ENCODE measurements at regions not wholly inside any gene's neighbourhood (a gene's known extent, or its start where the extent isn't known, plus 50 kb on each side); places are given as distances from the start of the nearest gene placed in this dataset.

DNA sequence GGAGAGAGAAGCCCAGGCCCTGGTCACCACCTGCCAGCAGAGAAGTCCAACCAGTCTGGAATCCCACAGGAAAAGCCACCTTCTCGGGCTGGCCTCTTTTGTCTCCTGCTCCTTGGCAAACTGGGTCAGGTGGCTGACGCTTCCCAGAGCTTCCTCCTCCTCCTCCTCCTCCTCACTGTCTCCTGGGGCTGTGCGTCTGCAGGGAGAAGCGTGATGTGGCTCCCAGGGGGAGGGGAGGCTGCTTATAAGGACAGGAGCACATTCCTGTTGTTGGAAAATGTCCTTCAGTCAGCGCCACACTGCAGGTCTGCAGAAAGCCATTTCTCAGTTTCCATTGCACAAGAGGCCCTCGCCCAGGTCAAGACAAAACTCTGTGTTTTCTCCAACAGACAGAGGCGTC is 1316.5 kb downstream of the BRD1 start:
- Histone ChIP-seq H3K27me3 (ENCODE audit: control insufficient read depth in 5 of 5, insufficient read depth in 4 of 5, low read length in 5 of 5) (peaks cover 3 to 15% (median 6%) of the 10 kb centered on the region in 5 donors), H3K9me3 (ENCODE audit: control insufficient read depth in 5 of 5, low read length in 5 of 5) (no peaks in the 10 kb centered on the region), H3K36me3 (ENCODE audit: control insufficient read depth in 5 of 5, insufficient read depth in 5 of 5, low read length in 5 of 5) (no peaks in the 10 kb centered on the region), H3K4me3 (ENCODE audit: low read depth in 1 of 5, low read length in 5 of 5) (no peak overlapping the region), H3K4me1 (ENCODE audit: control insufficient read depth in 5 of 5, insufficient read depth in 5 of 5, low read length in 5 of 5) (no peaks in the 10 kb centered on the region), H3K9ac (ENCODE audit: low read length in 5 of 5) (no peak overlapping the region), H3K27ac (ENCODE audit: low read depth, low read length) (no peak overlapping the region)

DNA sequence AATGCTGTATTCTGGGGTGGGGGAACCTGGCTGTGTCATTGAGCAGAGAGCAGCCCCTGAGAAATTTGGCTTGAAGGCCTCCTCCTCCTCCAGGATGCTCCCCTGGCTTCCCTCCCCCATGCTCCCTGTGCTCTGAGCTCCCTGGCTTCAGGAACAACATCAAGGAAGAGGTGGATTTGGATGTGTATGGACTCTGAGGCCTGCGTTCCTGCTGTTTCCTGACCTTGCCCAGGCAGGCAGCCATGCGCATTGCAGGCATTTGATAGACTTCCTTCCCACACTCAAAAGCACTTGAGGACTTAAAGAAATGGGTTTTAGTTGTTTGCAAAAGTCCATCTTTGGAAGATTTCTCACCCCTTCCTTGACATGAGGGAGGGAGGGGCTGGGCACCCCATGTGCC is 1317.1 kb downstream of the BRD1 start:
- no peaks in the 10 kb centered on the region for H3K9me3 ChIP-seq (ENCODE audit: control insufficient read depth in 5 of 5, low read length in 5 of 5)
- H3K27me3 ChIP-seq (ENCODE audit: control insufficient read depth in 5 of 5, insufficient read depth in 4 of 5, low read length in 5 of 5), result peaks cover 3 to 18% (median 11%) of the 10 kb centered on the region in 5 donors
- no peak overlapping the region for H3K4me3 ChIP-seq (ENCODE audit: low read depth in 1 of 5, low read length in 5 of 5)

DNA sequence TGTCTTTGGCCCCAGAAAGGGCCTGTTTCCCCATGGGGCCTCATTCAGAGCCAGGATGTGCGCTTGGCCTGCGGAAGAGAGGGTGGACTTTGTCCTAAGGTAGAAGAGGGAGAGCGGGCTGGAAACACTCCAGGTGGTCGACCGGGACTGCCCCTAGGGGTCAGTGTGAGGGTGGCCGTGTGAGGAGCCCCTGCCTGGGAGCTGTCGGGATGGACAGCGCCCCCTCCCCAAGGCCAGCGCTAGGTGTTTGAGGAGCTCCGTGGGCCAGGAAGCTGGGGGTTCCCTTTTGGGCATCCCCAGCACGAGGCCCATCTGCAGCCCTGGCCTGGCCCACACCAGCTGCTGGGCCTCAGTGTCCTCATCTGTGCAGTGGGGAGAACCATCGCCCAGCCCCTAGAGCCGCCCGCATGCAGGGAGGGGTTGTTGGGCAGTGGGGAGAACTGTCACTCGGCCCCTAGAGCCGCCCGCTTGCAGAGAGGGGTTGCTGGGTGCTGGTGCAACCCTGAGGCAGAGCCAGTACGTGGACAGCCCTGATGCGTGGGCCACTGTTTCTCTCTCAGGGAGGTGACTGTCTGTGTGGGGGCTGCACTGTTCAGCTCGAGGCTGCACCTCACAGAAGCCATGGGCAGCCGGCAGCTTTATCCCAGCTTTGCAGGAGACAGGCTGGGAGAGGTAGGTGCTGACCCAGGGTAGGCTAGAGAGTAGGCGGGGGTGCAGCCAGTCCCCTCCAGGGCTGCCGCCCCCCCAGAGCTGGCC is 1319.9 kb downstream of the BRD1 start:
- H3K9ac ChIP-seq (ENCODE audit: low read length in 5 of 5), result no peak overlapping the region
- H3K4me1 ChIP-seq (ENCODE audit: control insufficient read depth in 5 of 5, insufficient read depth in 5 of 5, low read length in 5 of 5), result no peaks in the 10 kb centered on the region
- no peaks in the 10 kb centered on the region for H3K36me3 ChIP-seq (ENCODE audit: control insufficient read depth in 5 of 5, insufficient read depth in 5 of 5, low read length in 5 of 5)
- H3K27ac ChIP-seq (ENCODE audit: low read depth, low read length), result no peak overlapping the region
- no peaks in the 10 kb centered on the region for H3K9me3 ChIP-seq (ENCODE audit: control insufficient read depth in 5 of 5, low read length in 5 of 5)
- H3K27me3 ChIP-seq (ENCODE audit: control insufficient read depth in 5 of 5, insufficient read depth in 4 of 5, low read length in 5 of 5), result peaks cover 2 to 30% (median 14%) of the 10 kb centered on the region in 5 donors
- no peak overlapping the region for H3K4me3 ChIP-seq (ENCODE audit: low read depth in 1 of 5, low read length in 5 of 5)

More for the DNA sequence above, 1317.1 kb downstream of the BRD1 start:
- no peaks in the 10 kb centered on the region for H3K4me1 ChIP-seq (ENCODE audit: control insufficient read depth in 5 of 5, insufficient read depth in 5 of 5, low read length in 5 of 5)
- no peak overlapping the region for H3K9ac ChIP-seq (ENCODE audit: low read length in 5 of 5)
- no peak overlapping the region for H3K27ac ChIP-seq (ENCODE audit: low read depth, low read length)
- H3K36me3 ChIP-seq (ENCODE audit: control insufficient read depth in 5 of 5, insufficient read depth in 5 of 5, low read length in 5 of 5), result no peaks in the 10 kb centered on the region

DNA sequence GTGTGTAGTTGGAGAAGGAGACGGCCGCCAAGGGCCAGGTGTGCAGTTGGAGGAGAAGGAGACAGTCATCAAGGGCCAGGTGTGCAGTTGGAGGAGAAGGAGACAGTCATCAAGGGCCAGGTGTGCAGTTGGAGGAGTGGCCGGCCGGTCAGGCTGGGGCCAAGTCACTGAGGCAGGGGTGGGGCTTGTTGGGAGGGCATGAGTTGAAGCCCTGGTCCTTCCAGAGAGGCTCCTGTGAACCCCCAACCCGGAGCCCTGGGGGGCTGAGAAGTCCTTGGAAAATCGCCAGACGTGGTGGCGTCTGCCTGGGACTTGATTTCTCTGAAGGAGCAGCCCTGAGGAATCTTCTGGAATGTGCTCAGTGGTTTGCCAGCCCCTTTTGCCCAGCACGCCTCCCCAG is 1320.5 kb downstream of the BRD1 start:
- no peaks in the 10 kb centered on the region for H3K36me3 ChIP-seq (ENCODE audit: control insufficient read depth in 5 of 5, insufficient read depth in 5 of 5, low read length in 5 of 5)
- H3K9me3 ChIP-seq (ENCODE audit: control insufficient read depth in 5 of 5, low read length in 5 of 5), result no peaks in the 10 kb centered on the region
- H3K27ac ChIP-seq (ENCODE audit: low read depth, low read length), result no peak overlapping the region
- H3K4me1 ChIP-seq (ENCODE audit: control insufficient read depth in 5 of 5, insufficient read depth in 5 of 5, low read length in 5 of 5), result no peaks in the 10 kb centered on the region
- H3K27me3 ChIP-seq (ENCODE audit: control insufficient read depth in 5 of 5, insufficient read depth in 4 of 5, low read length in 5 of 5), result peaks cover 2 to 30% (median 14%) of the 10 kb centered on the region in 5 donors
- no peak overlapping the region for H3K9ac ChIP-seq (ENCODE audit: low read length in 5 of 5)
- no peak overlapping the region for H3K4me3 ChIP-seq (ENCODE audit: low read depth in 1 of 5, low read length in 5 of 5)

DNA sequence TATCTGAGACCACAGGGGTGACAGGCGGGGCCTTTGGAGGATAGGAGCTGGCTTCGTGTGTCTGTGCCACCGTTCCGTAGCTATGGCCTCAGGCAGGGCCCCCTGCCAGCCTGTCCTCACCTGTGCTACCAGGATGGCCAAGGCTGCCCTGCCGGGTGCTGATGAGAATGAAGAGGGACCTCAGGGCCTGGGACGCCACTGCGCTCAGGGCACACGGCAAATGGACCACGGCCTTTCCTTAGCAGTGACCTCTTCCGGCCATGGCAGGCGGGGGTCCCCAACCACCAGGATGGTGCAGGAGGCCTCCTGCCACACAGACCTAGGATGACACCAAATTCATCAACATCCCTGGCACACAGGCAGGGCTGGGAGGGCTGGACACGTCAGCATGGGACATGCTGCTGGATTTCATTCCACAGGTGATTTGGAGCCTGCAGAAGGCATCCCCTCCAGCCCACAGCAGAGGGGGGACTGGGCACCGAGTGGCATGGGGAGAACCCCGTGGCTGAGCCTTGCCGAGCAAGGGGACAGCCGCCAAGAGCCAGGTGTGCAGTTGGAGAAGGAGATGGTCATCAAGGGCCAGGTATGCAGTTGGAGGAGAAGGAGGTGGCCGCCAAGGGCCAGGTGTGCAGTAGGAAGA is 1321.0 kb downstream of the BRD1 start:
- Histone ChIP-seq H3K4me1 (ENCODE audit: control insufficient read depth in 5 of 5, insufficient read depth in 5 of 5, low read length in 5 of 5) (no peaks in the 10 kb centered on the region), H3K9me3 (ENCODE audit: control insufficient read depth in 5 of 5, low read length in 5 of 5) (no peaks in the 10 kb centered on the region), H3K9ac (ENCODE audit: low read length in 5 of 5) (no peak overlapping the region), H3K27me3 (ENCODE audit: control insufficient read depth in 5 of 5, insufficient read depth in 4 of 5, low read length in 5 of 5) (peaks cover 2 to 30% (median 14%) of the 10 kb centered on the region in 5 donors), H3K36me3 (ENCODE audit: control insufficient read depth in 5 of 5, insufficient read depth in 5 of 5, low read length in 5 of 5) (no peaks in the 10 kb centered on the region), H3K27ac (ENCODE audit: low read depth, low read length) (no peak overlapping the region), H3K4me3 (ENCODE audit: low read depth in 1 of 5, low read length in 5 of 5) (no peak overlapping the region)

DNA sequence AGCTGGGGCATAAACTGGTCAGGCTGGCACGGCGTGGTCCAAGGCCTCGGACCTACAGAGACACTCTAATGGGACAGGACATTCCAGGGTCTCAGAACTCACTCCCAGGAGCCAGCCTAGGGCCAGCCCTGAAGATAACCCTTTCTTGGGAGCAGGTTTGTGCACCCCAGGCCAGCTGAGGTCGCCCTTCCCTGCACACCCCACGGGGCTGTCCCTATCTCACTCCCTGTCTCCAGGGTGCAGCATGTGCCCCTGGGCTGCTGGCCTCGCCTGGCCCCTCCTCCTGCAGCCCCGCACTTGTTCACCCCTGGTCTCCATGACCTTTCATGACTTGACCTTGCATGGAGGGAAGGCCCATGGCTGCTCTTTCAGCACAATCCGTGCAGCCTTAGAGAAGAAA is 1321.8 kb downstream of the BRD1 start:
- H3K4me1 ChIP-seq (ENCODE audit: control insufficient read depth in 5 of 5, insufficient read depth in 5 of 5, low read length in 5 of 5), result no peaks in the 10 kb centered on the region
- H3K27ac ChIP-seq (ENCODE audit: low read depth, low read length), result no peak overlapping the region
- no peak overlapping the region for H3K9ac ChIP-seq (ENCODE audit: low read length in 5 of 5)
- H3K9me3 ChIP-seq (ENCODE audit: control insufficient read depth in 5 of 5, low read length in 5 of 5), result no peaks in the 10 kb centered on the region
- H3K36me3 ChIP-seq (ENCODE audit: control insufficient read depth in 5 of 5, insufficient read depth in 5 of 5, low read length in 5 of 5), result no peaks in the 10 kb centered on the region
- no peak overlapping the region for H3K4me3 ChIP-seq (ENCODE audit: low read depth in 1 of 5, low read length in 5 of 5)
- H3K27me3 ChIP-seq (ENCODE audit: control insufficient read depth in 5 of 5, insufficient read depth in 4 of 5, low read length in 5 of 5), result peaks cover 2 to 33% (median 14%) of the 10 kb centered on the region in 5 donors

DNA sequence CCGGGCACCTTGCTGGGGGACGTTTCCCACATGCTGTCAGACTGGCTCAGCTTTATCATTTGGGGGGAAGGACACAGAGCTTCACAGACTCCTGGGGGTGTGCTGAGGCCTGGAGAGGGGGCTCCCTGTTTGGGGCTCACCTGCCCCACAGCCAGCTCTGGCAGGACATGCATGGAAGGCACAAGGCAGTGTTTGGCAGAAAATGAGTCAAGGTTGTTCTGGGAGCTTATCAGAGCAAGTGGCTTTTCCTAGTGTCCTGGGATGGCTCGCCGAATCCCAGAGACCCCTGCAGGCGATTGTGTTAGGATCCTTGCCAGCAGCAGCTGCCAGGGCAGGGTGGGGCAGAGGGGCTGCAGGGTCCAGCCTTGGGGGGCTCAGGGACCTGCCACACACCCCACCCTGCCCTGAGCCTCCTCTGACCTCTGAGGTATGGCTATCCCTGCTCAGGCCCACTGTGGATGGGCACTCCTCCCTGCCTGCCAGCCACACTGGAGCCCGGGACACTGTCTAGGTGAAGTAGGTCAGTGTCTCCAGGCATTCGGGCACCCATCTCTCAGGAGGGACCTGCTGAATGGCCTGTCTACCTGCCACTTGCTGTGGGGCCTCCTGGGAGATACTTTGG is 1323.0 kb downstream of the BRD1 start:
- H3K27me3 ChIP-seq (ENCODE audit: control insufficient read depth in 5 of 5, insufficient read depth in 4 of 5, low read length in 5 of 5), result peaks cover 7 to 40% (median 24%) of the 10 kb centered on the region in 5 donors
- H3K36me3 ChIP-seq (ENCODE audit: control insufficient read depth in 5 of 5, insufficient read depth in 5 of 5, low read length in 5 of 5), result no peaks in the 10 kb centered on the region
- no peaks in the 10 kb centered on the region for H3K9me3 ChIP-seq (ENCODE audit: control insufficient read depth in 5 of 5, low read length in 5 of 5)
- no peak overlapping the region for H3K27ac ChIP-seq (ENCODE audit: low read depth, low read length)
- H3K4me1 ChIP-seq (ENCODE audit: control insufficient read depth in 5 of 5, insufficient read depth in 5 of 5, low read length in 5 of 5), result no peaks in the 10 kb centered on the region
- H3K4me3 ChIP-seq (ENCODE audit: low read depth in 1 of 5, low read length in 5 of 5), result no peak overlapping the region
- no peak overlapping the region for H3K9ac ChIP-seq (ENCODE audit: low read length in 5 of 5)

DNA sequence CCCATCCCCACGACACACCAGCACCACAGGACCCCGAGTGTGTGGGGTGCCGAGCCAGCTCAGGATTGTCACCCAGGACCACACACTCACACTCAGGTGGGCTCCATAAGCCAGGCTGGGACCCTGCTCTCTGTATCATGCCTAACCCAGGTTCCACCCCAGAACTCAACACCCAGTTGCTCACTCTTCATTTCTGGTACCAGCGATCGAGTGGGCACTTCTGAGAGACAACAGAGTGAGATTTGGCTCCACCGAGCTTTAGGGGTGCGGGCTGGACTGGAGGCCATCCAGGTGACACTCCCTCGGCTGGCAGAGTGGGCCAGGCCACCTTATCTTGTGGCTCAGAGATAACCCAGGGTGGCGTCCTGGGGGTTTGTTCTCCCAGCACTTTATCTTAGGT is 1323.8 kb downstream of the BRD1 start:
- no peak overlapping the region for H3K9ac ChIP-seq (ENCODE audit: low read length in 5 of 5)
- H3K27ac ChIP-seq (ENCODE audit: low read depth, low read length), result no peak overlapping the region
- H3K36me3 ChIP-seq (ENCODE audit: control insufficient read depth in 5 of 5, insufficient read depth in 5 of 5, low read length in 5 of 5), result no peaks in the 10 kb centered on the region
- H3K9me3 ChIP-seq (ENCODE audit: control insufficient read depth in 5 of 5, low read length in 5 of 5), result no peaks in the 10 kb centered on the region
- peaks cover 9 to 40% (median 24%) of the 10 kb centered on the region in 5 donors for H3K27me3 ChIP-seq (ENCODE audit: control insufficient read depth in 5 of 5, insufficient read depth in 4 of 5, low read length in 5 of 5)
- H3K4me1 ChIP-seq (ENCODE audit: control insufficient read depth in 5 of 5, insufficient read depth in 5 of 5, low read length in 5 of 5), result no peaks in the 10 kb centered on the region
- H3K4me3 ChIP-seq (ENCODE audit: low read depth in 1 of 5, low read length in 5 of 5), result no peak overlapping the region

DNA sequence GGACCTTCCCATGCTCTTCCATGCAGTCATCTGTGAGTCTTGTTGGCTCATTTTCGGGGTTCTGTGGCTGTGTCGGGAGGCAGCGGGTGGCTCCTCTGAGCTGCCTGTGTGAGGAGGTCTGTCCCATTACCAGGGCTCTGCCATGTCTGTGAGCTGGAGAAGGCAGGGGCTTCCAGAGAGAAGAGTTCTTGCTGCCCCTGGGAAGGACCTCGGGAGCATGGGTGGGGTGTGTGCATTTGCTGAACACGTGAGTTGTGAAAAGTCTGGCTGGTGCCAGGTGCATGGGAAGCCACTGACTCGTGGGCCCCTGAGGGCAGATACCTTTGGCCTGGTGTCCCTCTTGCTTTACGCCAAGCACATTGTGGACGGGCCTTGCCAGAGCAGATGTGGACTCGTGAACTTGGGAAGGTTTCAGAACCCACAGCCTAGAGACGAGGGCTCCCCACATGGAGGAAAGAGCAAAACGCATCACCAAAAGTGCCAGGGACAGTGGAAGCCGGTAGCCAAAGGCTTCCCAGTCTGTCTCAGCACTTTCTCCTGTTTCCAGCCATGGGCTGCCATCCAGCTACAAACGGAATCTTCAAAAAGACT is 1324.5 kb downstream of the BRD1 start:
- H3K4me1 ChIP-seq (ENCODE audit: control insufficient read depth in 5 of 5, insufficient read depth in 5 of 5, low read length in 5 of 5), result no peaks in the 10 kb centered on the region
- H3K9me3 ChIP-seq (ENCODE audit: control insufficient read depth in 5 of 5, low read length in 5 of 5), result no peaks in the 10 kb centered on the region

More for the DNA sequence above, 1324.5 kb downstream of the BRD1 start:
- Histone ChIP-seq H3K27me3 (ENCODE audit: control insufficient read depth in 5 of 5, insufficient read depth in 4 of 5, low read length in 5 of 5) (peaks cover 9 to 40% (median 24%) of the 10 kb centered on the region in 5 donors), H3K36me3 (ENCODE audit: control insufficient read depth in 5 of 5, insufficient read depth in 5 of 5, low read length in 5 of 5) (no peaks in the 10 kb centered on the region), H3K27ac (ENCODE audit: low read depth, low read length) (no peak overlapping the region), H3K9ac (ENCODE audit: low read length in 5 of 5) (no peak overlapping the region), H3K4me3 (ENCODE audit: low read depth in 1 of 5, low read length in 5 of 5) (no peak overlapping the region)
